ENCODE measurements at regions not wholly inside any gene's neighbourhood (a gene's known extent, or its start where the extent isn't known, plus 50 kb on each side); places are given as distances from the start of the nearest gene placed in this dataset.
A peak's percentile ranks its signal among the peaks of the same experiment; 100 is the strongest.
"Not testable (repeated sequence)": the region's sequence is repeated elsewhere in the genome, so short reads cannot be mapped to it uniquely, and the experiment has no call there.

GRCh38 chr13:46498650-46499049 is 54.3 kb upstream of the LRCH1 start:
- DNase-seq = no peak

- no peak for DNase-seq
Measured at GRCh38 chr13:46496086-46496485, 56.9 kb upstream of the LRCH1 start.

GRCh38 chr13:46495651-46496050 is 57.3 kb upstream of the LRCH1 start:
- no peak for DNase-seq

- no peak for DNase-seq
Measured at GRCh38 chr13:46495066-46495465, 57.9 kb upstream of the LRCH1 start.

GRCh38 chr13:46492946-46493345 is 60.0 kb upstream of the LRCH1 start:
- DNase-seq = peak; percentile 72

GRCh38 chr13:46491641-46492040 is 61.3 kb upstream of the LRCH1 start:
- no peak for DNase-seq

GRCh38 chr13:46490713-46491112 is 62.3 kb upstream of the LRCH1 start:
- not testable (repeated sequence) for DNase-seq

GRCh38 chr13:46490129-46490528 is 62.8 kb upstream of the LRCH1 start:
- no peak for DNase-seq

- no peak for DNase-seq
Measured at GRCh38 chr13:46489586-46490023, 63.4 kb upstream of the LRCH1 start.

GRCh38 chr13:46487748-46488147 is 65.2 kb upstream of the LRCH1 start:
- DNase-seq = no peak

- DNase-seq = no peak
Measured at GRCh38 chr13:46486270-46486669, 66.7 kb upstream of the LRCH1 start.

- no peak for DNase-seq
Measured at GRCh38 chr13:46484561-46484960, 68.4 kb upstream of the LRCH1 start.

GRCh38 chr13:46481166-46481565 is 71.8 kb upstream of the LRCH1 start:
- no peak for DNase-seq

GRCh38 chr13:46480131-46480530 is 72.8 kb upstream of the LRCH1 start:
- no peak for DNase-seq

GRCh38 chr13:46479691-46480090 is 73.3 kb upstream of the LRCH1 start:
- no peak for DNase-seq

GRCh38 chr13:46479283-46479682 is 73.7 kb upstream of the LRCH1 start:
- DNase-seq = no peak

GRCh38 chr13:46478651-46479050 is 74.3 kb upstream of the LRCH1 start:
- DNase-seq = no peak

GRCh38 chr13:46476174-46476573 is 76.8 kb upstream of the LRCH1 start:
- DNase-seq = no peak

- DNase-seq = no peak
Measured at GRCh38 chr13:46475541-46475991, 77.4 kb upstream of the LRCH1 start.

- DNase-seq = no peak
Measured at GRCh38 chr13:46473806-46474205, 79.2 kb upstream of the LRCH1 start.

GRCh38 chr13:46472384-46472783 is 80.6 kb upstream of the LRCH1 start:
- DNase-seq = no peak

GRCh38 chr13:46469699-46470098 is 82.6 kb upstream of the RUBCNL start:
- DNase-seq = not testable (repeated sequence)

GRCh38 chr13:46468570-46469463 is 81.8 kb upstream of the RUBCNL start:
- DNase-seq = no peak

- not testable (repeated sequence) for DNase-seq
Measured at GRCh38 chr13:46467694-46468093, 80.6 kb upstream of the RUBCNL start.

Measured in left kidney (tissue), 1 donor.